Ramos (cell line): ENCODE measurements at regions not wholly inside any gene's neighbourhood (a gene's known extent, or its start where the extent isn't known, plus 50 kb on each side); places are given as distances from the start of the nearest gene placed in this dataset.

ENCODE experiments used
- in situ Hi-C: fragments of 300-500 bp; cut with MboI; formaldehyde crosslinking; loops from one replicate; pipeline ENCODE4 v1.14.3; 2022; ENCODE audit warnings: low sequenced_read_pairs; ENCODE audit not compliant: unreplicated experiment

GRCh38 chr19:31096935-31097545 is 252.2 kb downstream of the TSHZ3 start:
- in situ Hi-C loops: no loop called here

- in situ Hi-C loops: no loop called here
Measured at GRCh38 chr19:31096062-31096830, 253.0 kb downstream of the TSHZ3 start.

GRCh38 chr19:31095100-31095804 is 254.0 kb downstream of the TSHZ3 start:
- in situ Hi-C loops: no loop called here

- in situ Hi-C loops: no loop called here
Measured at GRCh38 chr19:31092274-31092673, 257.0 kb downstream of the TSHZ3 start.

- in situ Hi-C loops: no loop called here
Measured at GRCh38 chr19:31089681-31090080, 259.6 kb downstream of the TSHZ3 start.

- in situ Hi-C loops: no loop called here
Measured at GRCh38 chr19:31085125-31085524, 264.1 kb downstream of the TSHZ3 start.

GRCh38 chr19:31083105-31083504 is 266.1 kb downstream of the TSHZ3 start:
- in situ Hi-C loops: no loop called here

GRCh38 chr19:31075146-31075655 is 274.0 kb downstream of the TSHZ3 start:
- in situ Hi-C loops: no loop called here

- in situ Hi-C loops: no loop called here
Measured at GRCh38 chr19:31074199-31075125, 274.8 kb downstream of the TSHZ3 start.

- in situ Hi-C loops: no loop called here
Measured at GRCh38 chr19:31073485-31074198, 275.6 kb downstream of the TSHZ3 start.

- in situ Hi-C loops: no loop called here
Measured at GRCh38 chr19:31072451-31072850, 276.8 kb downstream of the TSHZ3 start.

- in situ Hi-C loops: no loop called here
Measured at GRCh38 chr19:31071136-31071855, 277.9 kb downstream of the TSHZ3 start.

GRCh38 chr19:31070146-31071065 is 278.8 kb downstream of the TSHZ3 start:
- in situ Hi-C loops: no loop called here

- in situ Hi-C loops: no loop called here
Measured at GRCh38 chr19:31068268-31068667, 281.0 kb downstream of the TSHZ3 start.

- in situ Hi-C loops: no loop called here
Measured at GRCh38 chr19:31066385-31066784, 282.9 kb downstream of the TSHZ3 start.

- in situ Hi-C loops: no loop called here
Measured at GRCh38 chr19:31064491-31064890, 284.7 kb downstream of the TSHZ3 start.

GRCh38 chr19:31058676-31059340 is 290.4 kb downstream of the TSHZ3 start:
- in situ Hi-C loops: no loop called here
